ENCODE measurements at regions not wholly inside any gene's neighbourhood (a gene's known extent, or its start where the extent isn't known, plus 50 kb on each side); places are given as distances from the start of the nearest gene placed in this dataset.
"Not testable (repeated sequence)": the region's sequence is repeated elsewhere in the genome, so short reads cannot be mapped to it uniquely, and the experiment has no call there.

DNA sequence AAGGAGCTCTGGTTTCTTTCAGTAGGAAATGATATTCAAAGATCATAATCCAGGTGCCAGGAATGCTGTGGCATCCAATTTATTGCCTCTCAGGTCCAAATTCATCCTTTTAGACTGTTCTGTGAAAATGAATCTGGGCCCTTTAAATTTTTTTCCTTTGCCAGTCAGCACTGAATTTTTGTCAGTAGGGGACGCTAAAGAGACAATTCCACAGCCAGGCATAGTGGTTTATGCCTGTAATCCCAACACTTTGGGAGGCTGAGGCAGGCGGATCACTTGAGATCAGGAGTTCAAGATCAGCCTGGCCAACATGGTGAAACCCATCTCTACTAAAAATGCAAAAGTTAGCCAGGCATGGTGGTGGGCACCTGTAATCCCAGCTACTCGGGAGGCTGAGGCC lies 60.9 kb upstream of the USP9X start:
- TF ChIP-seq POLR2A (IDR thresholded peaks at IDR 0.05); POLR2AphosphoS5 (IDR thresholded peaks at IDR 0.05; ENCODE audit: insufficient read depth in 1 of 2, low read depth in 1 of 2): not testable (repeated sequence)
- TF ChIP-seq, protein P1, sequence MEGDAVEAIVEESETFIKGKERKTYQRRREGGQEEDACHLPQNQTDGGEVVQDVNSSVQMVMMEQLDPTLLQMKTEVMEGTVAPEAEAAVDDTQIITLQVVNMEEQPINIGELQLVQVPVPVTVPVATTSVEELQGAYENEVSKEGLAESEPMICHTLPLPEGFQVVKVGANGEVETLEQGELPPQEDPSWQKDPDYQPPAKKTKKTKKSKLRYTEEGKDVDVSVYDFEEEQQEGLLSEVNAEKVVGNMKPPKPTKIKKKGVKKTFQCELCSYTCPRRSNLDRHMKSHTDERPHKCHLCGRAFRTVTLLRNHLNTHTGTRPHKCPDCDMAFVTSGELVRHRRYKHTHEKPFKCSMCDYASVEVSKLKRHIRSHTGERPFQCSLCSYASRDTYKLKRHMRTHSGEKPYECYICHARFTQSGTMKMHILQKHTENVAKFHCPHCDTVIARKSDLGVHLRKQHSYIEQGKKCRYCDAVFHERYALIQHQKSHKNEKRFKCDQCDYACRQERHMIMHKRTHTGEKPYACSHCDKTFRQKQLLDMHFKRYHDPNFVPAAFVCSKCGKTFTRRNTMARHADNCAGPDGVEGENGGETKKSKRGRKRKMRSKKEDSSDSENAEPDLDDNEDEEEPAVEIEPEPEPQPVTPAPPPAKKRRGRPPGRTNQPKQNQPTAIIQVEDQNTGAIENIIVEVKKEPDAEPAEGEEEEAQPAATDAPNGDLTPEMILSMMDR (IDR thresholded peaks at IDR 0.05), result not testable (repeated sequence)
